Smooth muscle cell (in vitro differentiated cells): ENCODE measurements at regions not wholly inside any gene's neighbourhood (a gene's known extent, or its start where the extent isn't known, plus 50 kb on each side); places are given as distances from the start of the nearest gene placed in this dataset.

ENCODE experiments used
- DNase-seq: peaks from one replicate; lab custom pipeline; 2025; ENCODE audit not compliant: unreplicated experiment; lab: John Stamatoyannopoulos, UW
- H2AFZ ChIP-seq: fragments of 200-600 bp; sonication (generic); 2 replicates; pipeline ENCODE4 v1.6.0; 2016; ENCODE audit warnings: antibody characterized with exemption, low read depth, mild to moderate bottlenecking
- H3F3A ChIP-seq: fragments of 200-600 bp; sonication (generic); 2 replicates; pipeline ENCODE4 v1.6.0; 2017; ENCODE audit warnings: antibody characterized with exemption, low read depth
- H3K27ac ChIP-seq: fragments of 200-600 bp; sonication (generic); 2 replicates; pipeline ENCODE4 v1.5.1; 2016; ENCODE audit warnings: low read depth, mild to moderate bottlenecking
- H3K27me3 ChIP-seq: fragments of 200-600 bp; sonication (generic); 2 replicates; pipeline ENCODE4 v1.6.1; 2016; ENCODE audit warnings: low read depth, mild to moderate bottlenecking
- H3K36me3 ChIP-seq: fragments of 200-600 bp; sonication (generic); 2 replicates; pipeline ENCODE4 v1.5.1; 2016; ENCODE audit warnings: low read depth
- H3K4me1 ChIP-seq: fragments of 200-600 bp; sonication (generic); 2 replicates; pipeline ENCODE4 v1.5.1; 2016; ENCODE audit warnings: low read depth
- H3K4me2 ChIP-seq: fragments of 200-600 bp; sonication (generic); 2 replicates; pipeline ENCODE4 v1.6.0; 2016; ENCODE audit warnings: mild to moderate bottlenecking
- H3K4me3 ChIP-seq: fragments of 200-600 bp; sonication (generic); 2 replicates; pipeline ENCODE4 v1.5.1; 2016; ENCODE audit warnings: mild to moderate bottlenecking
- H3K79me2 ChIP-seq: fragments of 200-600 bp; sonication (generic); 2 replicates; pipeline ENCODE4 v1.6.0; 2016; ENCODE audit warnings: low read depth, mild to moderate bottlenecking
- H3K9ac ChIP-seq: fragments of 200-600 bp; sonication (generic); 2 replicates; pipeline ENCODE4 v1.6.0; 2016; ENCODE audit warnings: low read depth
- H3K9me3 ChIP-seq: fragments of 200-600 bp; sonication (generic); replicated peaks from 2 replicates; pipeline ENCODE4 v1.5.1; 2016; ENCODE audit warnings: low read depth
- H4K20me1 ChIP-seq: fragments of 200-600 bp; sonication (generic); 2 replicates; pipeline ENCODE4 v1.6.0; 2016; ENCODE audit warnings: low read depth
- CTCF ChIP-seq: fragments of 200-600 bp; sonication (generic); IDR thresholded peaks from 2 replicates; pipeline ENCODE4 v1.5.1; 2017; ENCODE audit warnings: borderline replicate concordance, mild to moderate bottlenecking, antibody characterized with exemption; ENCODE audit not compliant: insufficient read depth, poor library complexity, severe bottlenecking
- WGBS: methylation state at CpG from one replicate; pipeline ENCODE4 v1.1.7; 2016; ENCODE audit warnings: low lambda C conversion rate; 5-methylcytosine and 5-hydroxymethylcytosine counted together

DNA sequence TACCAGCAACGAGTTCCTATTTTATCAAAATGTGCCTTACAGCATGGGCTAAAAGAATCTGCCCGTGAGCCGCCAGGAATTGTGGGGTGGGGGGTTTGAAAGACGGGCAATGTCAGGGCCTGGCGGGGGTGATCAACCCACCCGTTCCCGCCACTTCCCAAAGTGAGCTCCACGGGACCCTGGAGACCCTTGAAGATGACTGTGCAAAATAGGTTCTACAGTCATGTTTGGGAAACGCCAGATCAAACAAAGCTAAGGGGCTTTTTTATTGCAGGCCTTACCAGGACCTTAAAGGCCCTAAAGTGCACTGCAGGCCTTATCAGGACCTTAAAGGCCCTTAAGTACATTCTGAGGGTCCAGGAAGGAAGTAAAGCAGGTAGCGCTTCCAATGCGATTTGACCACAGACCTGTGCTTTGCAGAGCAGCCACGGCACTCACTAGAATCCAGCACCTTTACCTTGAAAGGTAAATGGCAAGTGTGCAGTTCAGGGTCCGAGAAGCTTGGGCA, 404.1 kb downstream of the SHANK2 start:
- H3K27ac ChIP-seq, result no peak overlapping the region
- H3K4me3 ChIP-seq, result no peak overlapping the region
- TF ChIP-seq CTCF, result no peak
- H2AFZ ChIP-seq, result no peak overlapping the region
- no peaks in the 10 kb centered on the region for H3K79me2 ChIP-seq
- H3K9ac ChIP-seq, result no peak overlapping the region
- H3F3A ChIP-seq, result no peaks in the 10 kb centered on the region
- WGBS, result 86% methylated on average over 13 of the region's 13 CpGs
- no peaks in the 10 kb centered on the region for H4K20me1 ChIP-seq
- H3K4me1 ChIP-seq, result no peaks in the 10 kb centered on the region
- H3K9me3 ChIP-seq, result no peaks in the 10 kb centered on the region
- no peaks in the 10 kb centered on the region for H3K36me3 ChIP-seq
- H3K27me3 ChIP-seq, result no peaks in the 10 kb centered on the region
- DNase-seq, result no peak
- no peak overlapping the region for H3K4me2 ChIP-seq

DNA sequence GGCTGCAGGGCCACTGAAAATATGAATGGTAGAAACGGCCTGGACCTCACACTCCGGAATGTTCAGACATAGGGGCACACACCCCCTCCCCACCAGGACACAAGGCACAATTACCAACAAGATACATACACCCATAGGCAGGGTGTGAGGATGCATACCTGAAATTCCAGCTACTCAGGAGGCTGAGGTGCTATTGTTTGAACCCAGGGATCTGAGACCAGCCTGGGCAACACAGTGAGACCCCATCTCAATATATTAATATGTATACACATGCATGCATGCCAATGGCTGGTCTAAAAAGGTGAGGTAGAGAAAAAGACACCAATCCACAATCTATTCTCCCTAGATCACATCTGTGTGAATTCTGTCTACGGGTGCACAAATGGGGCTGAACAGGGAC, 403.3 kb downstream of the SHANK2 start:
- H3K9ac ChIP-seq, result no peak overlapping the region
- H3K9me3 ChIP-seq, result no peaks in the 10 kb centered on the region
- no peak overlapping the region for H3K4me2 ChIP-seq
- WGBS, result 89% methylated on average over 3 of the region's 3 CpGs
- no peaks in the 10 kb centered on the region for H3K27me3 ChIP-seq
- no peak overlapping the region for H3K27ac ChIP-seq
- H3F3A ChIP-seq, result no peaks in the 10 kb centered on the region
- TF ChIP-seq CTCF, result no peak
- H3K36me3 ChIP-seq, result no peaks in the 10 kb centered on the region
- H3K79me2 ChIP-seq, result no peaks in the 10 kb centered on the region
- no peak for DNase-seq
- H3K4me3 ChIP-seq, result no peak overlapping the region
- no peaks in the 10 kb centered on the region for H4K20me1 ChIP-seq
- H2AFZ ChIP-seq, result no peak overlapping the region
- no peaks in the 10 kb centered on the region for H3K4me1 ChIP-seq

GRCh38 chr11:70851308-70851707, 401.1 kb downstream of the SHANK2 start:
- H3K9me3 ChIP-seq, result no peaks in the 10 kb centered on the region
- no peaks in the 10 kb centered on the region for H3K27me3 ChIP-seq
- H3K79me2 ChIP-seq, result no peaks in the 10 kb centered on the region
- H3F3A ChIP-seq, result no peaks in the 10 kb centered on the region
- no peak for TF ChIP-seq CTCF
- H3K4me2 ChIP-seq, result no peak overlapping the region
- H2AFZ ChIP-seq, result no peak overlapping the region
- 98% methylated on average over 3 of the region's 3 CpGs for WGBS
- H3K27ac ChIP-seq, result no peak overlapping the region
- no peak overlapping the region for H3K4me3 ChIP-seq
- no peaks in the 10 kb centered on the region for H3K4me1 ChIP-seq
- no peak for DNase-seq
- no peaks in the 10 kb centered on the region for H3K36me3 ChIP-seq
- no peaks in the 10 kb centered on the region for H4K20me1 ChIP-seq
- H3K9ac ChIP-seq, result no peak overlapping the region

DNA sequence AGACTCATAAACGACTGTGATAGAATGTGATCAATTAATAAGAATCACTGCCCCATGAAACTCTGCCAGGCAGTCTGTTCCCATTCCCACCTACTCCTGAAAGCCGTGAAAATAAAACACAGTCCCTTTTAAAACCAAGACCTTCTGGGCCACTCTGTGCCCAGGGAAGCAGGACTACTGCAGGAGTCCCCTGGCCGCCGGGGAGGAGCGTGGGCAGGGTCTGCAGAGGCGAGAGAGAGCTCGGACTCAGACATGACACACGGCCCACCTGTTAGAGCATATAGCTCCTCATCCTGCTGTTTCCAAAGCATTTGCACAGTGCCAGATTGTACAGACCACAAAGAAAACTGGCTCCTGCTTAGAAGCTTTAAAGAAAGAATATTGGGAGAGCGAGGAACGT, 400.5 kb downstream of the SHANK2 start:
- H3K9me3 ChIP-seq, result no peaks in the 10 kb centered on the region
- 96% methylated on average over 10 of the region's 10 CpGs for WGBS
- no peaks in the 10 kb centered on the region for H3K36me3 ChIP-seq

More for the DNA sequence above, 400.5 kb downstream of the SHANK2 start:
- Histone ChIP-seq H3K79me2 (no peaks in the 10 kb centered on the region), H3K27ac (no peak overlapping the region), H3K4me3 (no peak overlapping the region), H3K9ac (no peak overlapping the region), H4K20me1 (no peaks in the 10 kb centered on the region), H3K4me2 (no peak overlapping the region), H3K4me1 (no peaks in the 10 kb centered on the region), H2AFZ (no peak overlapping the region), H3F3A (no peaks in the 10 kb centered on the region), H3K27me3 (no peaks in the 10 kb centered on the region)
- no peak for TF ChIP-seq CTCF
- DNase-seq, result no peak
